Activated CD4-positive, alpha-beta memory T cell treated with anti-CD3 and anti-CD28 coated beads, Interleukin-2, amount 10 ng/mL, durations not matched to agents 7 days and 5 days (primary cell): ENCODE measurements at regions not wholly inside any gene's neighbourhood (a gene's known extent, or its start where the extent isn't known, plus 50 kb on each side); places are given as distances from the start of the nearest gene placed in this dataset.

Source experiments
- CTCF ChIA-PET: fragments of 350-600 bp; sonication (Branson Sonifier 250); formaldehyde crosslinking; loops from one replicate; lab custom pipeline; 2021; ENCODE audit warnings: antibody characterized with exemption, inconsistent platforms; lab: Charles Lee
- POLR2A ChIA-PET: fragments of 350-600 bp; sonication (Branson Sonifier 250); formaldehyde crosslinking; loops from one replicate; lab custom pipeline; 2021; ENCODE audit warnings: antibody characterized with exemption; lab: Charles Lee
- DNase-seq: peaks from one replicate; pipeline ENCODE4 v3.0.0-alpha.2; 2020
- H3K27ac Mint-ChIP-seq: one replicate; pipeline ENCODE4 v1.8.0; 2021; ENCODE audit warnings: mild to moderate bottlenecking, mixed read lengths
- H3K27me3 Mint-ChIP-seq: one replicate; pipeline ENCODE4 v1.8.0; 2021; ENCODE audit warnings: mixed read lengths
- H3K36me3 Mint-ChIP-seq: one replicate; pipeline ENCODE4 v1.8.0; 2021; ENCODE audit warnings: low read depth, mixed read lengths
- H3K4me1 Mint-ChIP-seq: one replicate; pipeline ENCODE4 v1.8.0; 2021; ENCODE audit warnings: mixed read lengths
- H3K4me3 Mint-ChIP-seq: one replicate; pipeline ENCODE4 v1.8.0; 2021; ENCODE audit warnings: mild to moderate bottlenecking, mixed read lengths
- H3K9me3 Mint-ChIP-seq: one replicate; pipeline ENCODE4 v1.8.0; 2021; ENCODE audit warnings: mixed read lengths

GRCh38 chr1:4523551-4523950 is 130.9 kb upstream of the AJAP1 start:
- CTCF ChIA-PET, result no interaction called here
- no peaks in the 10 kb centered on the region for H3K27me3 Mint-ChIP-seq

GRCh38 chr1:4526747-4527146 is 127.7 kb upstream of the AJAP1 start:
- Mint-ChIP-seq H3K4me1 (no peaks in the 10 kb centered on the region), H3K9me3 (no peaks in the 10 kb centered on the region), H3K4me3 (no peak overlapping the region), H3K36me3 (no peaks in the 10 kb centered on the region), H3K27ac (no peak overlapping the region), H3K27me3 (no peaks in the 10 kb centered on the region)
- no peak for DNase-seq
- ChIA-PET POLR2A (no interaction called here), CTCF (no interaction called here)

More at GRCh38 chr1:4523551-4523950, 130.9 kb upstream of the AJAP1 start:
- H3K27ac Mint-ChIP-seq, result no peak overlapping the region
- H3K4me3 Mint-ChIP-seq, result no peak overlapping the region
- DNase-seq, result no peak
- H3K4me1 Mint-ChIP-seq, result no peaks in the 10 kb centered on the region
- H3K36me3 Mint-ChIP-seq, result no peaks in the 10 kb centered on the region
- no peaks in the 10 kb centered on the region for H3K9me3 Mint-ChIP-seq
- POLR2A ChIA-PET, result no interaction called here

- no peak overlapping the region for H3K4me3 Mint-ChIP-seq
- no peaks in the 10 kb centered on the region for H3K4me1 Mint-ChIP-seq
- H3K36me3 Mint-ChIP-seq, result no peaks in the 10 kb centered on the region
- POLR2A ChIA-PET, result no interaction called here
- CTCF ChIA-PET, result no interaction called here
- no peaks in the 10 kb centered on the region for H3K27me3 Mint-ChIP-seq
- no peak for DNase-seq
- no peaks in the 10 kb centered on the region for H3K9me3 Mint-ChIP-seq
- no peak overlapping the region for H3K27ac Mint-ChIP-seq
Observed at GRCh38 chr1:4527819-4528218, 126.6 kb upstream of the AJAP1 start.

- H3K27me3 Mint-ChIP-seq, result no peaks in the 10 kb centered on the region
- no peak for DNase-seq
- CTCF ChIA-PET, result no interaction called here
- no peak overlapping the region for H3K27ac Mint-ChIP-seq
- no peaks in the 10 kb centered on the region for H3K9me3 Mint-ChIP-seq
- POLR2A ChIA-PET, result no interaction called here
- H3K4me1 Mint-ChIP-seq, result no peaks in the 10 kb centered on the region
- no peak overlapping the region for H3K4me3 Mint-ChIP-seq
- H3K36me3 Mint-ChIP-seq, result no peaks in the 10 kb centered on the region
Observed at GRCh38 chr1:4528590-4528989, 125.8 kb upstream of the AJAP1 start.

- DNase-seq, result no peak
- POLR2A ChIA-PET, result no interaction called here
- Mint-ChIP-seq H3K36me3 (no peaks in the 10 kb centered on the region), H3K4me3 (no peak overlapping the region), H3K27me3 (no peaks in the 10 kb centered on the region), H3K27ac (no peak overlapping the region), H3K9me3 (no peaks in the 10 kb centered on the region), H3K4me1 (no peaks in the 10 kb centered on the region)
- CTCF ChIA-PET, result no interaction called here
Observed at GRCh38 chr1:4529446-4530165, 124.8 kb upstream of the AJAP1 start.

- Mint-ChIP-seq H3K27ac (no peak overlapping the region), H3K4me1 (no peaks in the 10 kb centered on the region), H3K36me3 (no peaks in the 10 kb centered on the region), H3K27me3 (no peaks in the 10 kb centered on the region), H3K4me3 (no peak overlapping the region), H3K9me3 (no peaks in the 10 kb centered on the region)
- DNase-seq, result no peak
- ChIA-PET POLR2A (no interaction called here), CTCF (no interaction called here)
Observed at GRCh38 chr1:4530166-4530785, 124.1 kb upstream of the AJAP1 start.

GRCh38 chr1:4531842-4532241 is 122.6 kb upstream of the AJAP1 start:
- H3K27me3 Mint-ChIP-seq, result no peaks in the 10 kb centered on the region
- ChIA-PET CTCF (no interaction called here), POLR2A (no interaction called here)
- no peak for DNase-seq
- no peaks in the 10 kb centered on the region for H3K4me1 Mint-ChIP-seq
- H3K9me3 Mint-ChIP-seq, result no peaks in the 10 kb centered on the region
- no peak overlapping the region for H3K27ac Mint-ChIP-seq
- no peak overlapping the region for H3K4me3 Mint-ChIP-seq
- no peaks in the 10 kb centered on the region for H3K36me3 Mint-ChIP-seq

- no peak for DNase-seq
- ChIA-PET POLR2A (no interaction called here), CTCF (no interaction called here)
- Mint-ChIP-seq H3K4me3 (no peak overlapping the region), H3K27ac (no peak overlapping the region), H3K9me3 (no peaks in the 10 kb centered on the region), H3K36me3 (no peaks in the 10 kb centered on the region), H3K4me1 (no peaks in the 10 kb centered on the region), H3K27me3 (no peaks in the 10 kb centered on the region)
Observed at GRCh38 chr1:4532656-4533055, 121.8 kb upstream of the AJAP1 start.

- Mint-ChIP-seq H3K4me3 (no peak overlapping the region), H3K36me3 (no peaks in the 10 kb centered on the region), H3K27ac (no peak overlapping the region), H3K9me3 (no peaks in the 10 kb centered on the region), H3K27me3 (no peaks in the 10 kb centered on the region), H3K4me1 (no peaks in the 10 kb centered on the region)
- POLR2A ChIA-PET, result no interaction called here
- CTCF ChIA-PET, result no interaction called here
- no peak for DNase-seq
Observed at GRCh38 chr1:4546911-4547310, 107.5 kb upstream of the AJAP1 start.

- CTCF ChIA-PET, result no interaction called here
- no peak overlapping the region for H3K27ac Mint-ChIP-seq
- no peak for DNase-seq
- POLR2A ChIA-PET, result no interaction called here
- H3K36me3 Mint-ChIP-seq, result no peaks in the 10 kb centered on the region
- no peaks in the 10 kb centered on the region for H3K27me3 Mint-ChIP-seq
- no peaks in the 10 kb centered on the region for H3K4me1 Mint-ChIP-seq
- no peaks in the 10 kb centered on the region for H3K9me3 Mint-ChIP-seq
- no peak overlapping the region for H3K4me3 Mint-ChIP-seq
Observed at GRCh38 chr1:4549930-4550329, 104.5 kb upstream of the AJAP1 start.

- ChIA-PET CTCF (no interaction called here), POLR2A (no interaction called here)
- Mint-ChIP-seq H3K36me3 (no peaks in the 10 kb centered on the region), H3K4me3 (no peak overlapping the region), H3K27me3 (no peaks in the 10 kb centered on the region), H3K4me1 (no peaks in the 10 kb centered on the region), H3K27ac (no peak overlapping the region), H3K9me3 (no peaks in the 10 kb centered on the region)
- no peak for DNase-seq
Observed at GRCh38 chr1:4550941-4551340, 103.5 kb upstream of the AJAP1 start.

- CTCF ChIA-PET, result no interaction called here
Observed at GRCh38 chr1:4551706-4552105, 102.7 kb upstream of the AJAP1 start.

GRCh38 chr1:4553761-4554160 is 100.6 kb upstream of the AJAP1 start:
- DNase-seq, result no peak
- Mint-ChIP-seq H3K4me1 (no peaks in the 10 kb centered on the region), H3K27me3 (no peaks in the 10 kb centered on the region), H3K9me3 (no peaks in the 10 kb centered on the region), H3K27ac (no peak overlapping the region), H3K4me3 (no peak overlapping the region), H3K36me3 (no peaks in the 10 kb centered on the region)
- ChIA-PET POLR2A (no interaction called here), CTCF (no interaction called here)

More at GRCh38 chr1:4551706-4552105, 102.7 kb upstream of the AJAP1 start:
- Mint-ChIP-seq H3K4me3 (no peak overlapping the region), H3K36me3 (no peaks in the 10 kb centered on the region), H3K27ac (no peak overlapping the region), H3K27me3 (no peaks in the 10 kb centered on the region), H3K4me1 (no peaks in the 10 kb centered on the region), H3K9me3 (no peaks in the 10 kb centered on the region)
- POLR2A ChIA-PET, result no interaction called here
- no peak for DNase-seq

- Mint-ChIP-seq H3K27ac (no peak overlapping the region), H3K9me3 (no peaks in the 10 kb centered on the region), H3K4me3 (no peak overlapping the region), H3K4me1 (no peaks in the 10 kb centered on the region), H3K36me3 (no peaks in the 10 kb centered on the region), H3K27me3 (no peaks in the 10 kb centered on the region)
- DNase-seq, result no peak
- CTCF ChIA-PET, result no interaction called here
- POLR2A ChIA-PET, result no interaction called here
Observed at GRCh38 chr1:4554271-4554865, 100.0 kb upstream of the AJAP1 start.
